RPMI8226 (cell line): ENCODE measurements at regions not wholly inside any gene's neighbourhood (a gene's known extent, or its start where the extent isn't known, plus 50 kb on each side); places are given as distances from the start of the nearest gene placed in this dataset.

Source experiments
- DNase-seq: peaks from one replicate; pipeline ENCODE4 v3.0.0-alpha.2; 2015

DNA sequence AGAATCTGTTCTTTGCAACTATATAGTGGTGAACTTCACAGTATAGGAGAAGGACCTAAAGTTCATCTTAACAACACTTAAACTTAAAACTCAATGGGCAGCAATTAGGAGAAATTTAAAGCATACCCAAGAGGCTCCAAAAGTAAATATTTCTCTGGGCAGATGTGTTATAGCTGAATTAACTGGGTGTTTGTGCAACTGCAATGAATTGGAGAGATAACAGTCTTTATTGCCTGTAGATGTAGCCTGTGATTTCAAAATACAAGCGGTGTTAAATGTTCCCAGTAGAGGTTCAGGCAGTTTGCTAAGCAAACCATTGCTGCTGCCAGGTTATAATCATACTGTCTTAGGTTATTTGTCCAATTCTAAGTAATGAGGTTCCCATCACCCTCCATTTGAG, 294.1 kb upstream of the MTNR1B start:
- DNase-seq: no peak

DNA sequence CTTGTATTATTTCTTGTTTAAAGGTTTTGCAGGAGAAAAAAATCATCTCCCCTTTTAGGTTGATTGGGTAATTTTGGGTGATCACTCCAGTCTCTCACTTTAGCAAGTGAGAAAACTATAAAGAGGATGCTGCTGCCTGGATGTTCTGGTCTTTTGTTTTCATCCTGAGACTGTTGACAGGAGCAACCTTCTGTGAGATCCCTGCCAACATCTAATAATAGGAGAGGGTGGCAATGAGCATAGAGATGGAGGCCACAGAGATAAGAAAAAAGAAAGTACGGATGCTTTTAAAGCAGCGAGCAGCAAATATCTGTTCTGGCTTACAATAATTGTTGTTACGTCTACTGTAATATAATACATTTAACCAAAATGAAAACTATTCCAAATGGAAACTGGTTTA, 293.6 kb upstream of the MTNR1B start:
- no peak for DNase-seq

DNA sequence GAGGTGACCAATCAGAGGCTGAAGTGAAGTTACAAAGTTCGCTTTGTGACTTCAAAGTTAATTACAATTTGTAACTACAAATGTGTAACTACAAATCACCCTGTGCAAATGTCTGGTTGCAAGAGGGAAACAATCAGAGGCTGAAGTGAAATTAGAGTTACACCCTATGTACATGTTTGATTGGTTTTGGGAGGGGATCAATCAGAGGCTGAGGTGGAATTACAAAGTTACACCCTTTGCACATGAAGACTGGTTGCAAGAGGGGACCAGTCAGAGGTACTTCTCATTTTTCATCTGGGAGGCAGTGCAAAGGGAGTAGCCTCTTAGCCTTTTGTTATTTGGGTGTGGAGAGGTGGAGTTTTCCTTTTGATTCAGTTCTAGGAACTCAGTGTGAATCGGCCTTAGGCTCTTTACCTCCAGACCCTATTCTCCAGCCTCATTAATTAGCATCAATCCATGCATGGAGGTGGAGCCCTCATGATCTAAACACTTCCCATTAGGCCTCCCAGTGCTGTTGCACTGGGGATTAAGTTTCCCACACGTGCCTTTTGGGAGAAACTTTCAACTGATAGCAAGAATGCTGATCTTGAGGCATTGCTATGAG, 291.3 kb upstream of the MTNR1B start:
- no peak for DNase-seq

DNA sequence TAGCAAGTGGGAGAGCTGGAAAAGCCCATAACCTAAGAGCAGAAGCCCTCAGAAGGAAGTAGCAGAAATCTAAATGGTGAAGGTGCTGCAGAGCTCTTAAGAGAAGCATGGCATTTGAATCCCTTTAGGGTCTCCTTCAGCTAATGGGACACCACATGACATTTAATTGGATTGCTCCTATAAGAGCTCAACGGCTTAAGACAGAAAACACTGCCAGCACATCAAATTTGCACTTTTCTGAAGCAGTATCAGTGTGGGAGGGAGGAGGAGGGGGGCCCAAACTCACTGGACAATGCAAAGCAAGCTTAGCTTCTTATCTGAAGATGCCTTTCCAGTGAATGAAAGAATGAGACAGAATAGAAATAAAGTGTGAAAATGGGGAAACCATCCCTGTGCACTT, 287.9 kb upstream of the MTNR1B start:
- no peak for DNase-seq

DNA sequence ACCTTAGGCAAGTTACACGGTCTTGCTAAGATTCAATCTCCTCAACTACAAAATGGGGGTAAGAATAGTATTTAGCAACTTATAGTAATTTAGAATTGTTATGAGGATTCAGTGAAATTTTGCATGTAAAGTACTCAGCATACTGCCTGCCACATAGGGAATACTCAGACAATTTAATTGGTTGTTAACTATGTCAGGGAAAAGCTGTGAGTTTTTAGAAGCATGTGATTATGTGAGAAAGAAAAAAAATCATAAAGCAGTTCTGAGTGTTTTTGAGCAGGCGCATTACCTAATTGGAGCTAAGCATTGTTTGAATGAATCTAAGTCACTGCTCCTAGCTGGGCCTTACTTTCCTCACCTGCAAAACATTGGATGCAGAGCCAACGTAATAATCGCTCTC, 287.3 kb upstream of the MTNR1B start:
- no peak for DNase-seq

DNA sequence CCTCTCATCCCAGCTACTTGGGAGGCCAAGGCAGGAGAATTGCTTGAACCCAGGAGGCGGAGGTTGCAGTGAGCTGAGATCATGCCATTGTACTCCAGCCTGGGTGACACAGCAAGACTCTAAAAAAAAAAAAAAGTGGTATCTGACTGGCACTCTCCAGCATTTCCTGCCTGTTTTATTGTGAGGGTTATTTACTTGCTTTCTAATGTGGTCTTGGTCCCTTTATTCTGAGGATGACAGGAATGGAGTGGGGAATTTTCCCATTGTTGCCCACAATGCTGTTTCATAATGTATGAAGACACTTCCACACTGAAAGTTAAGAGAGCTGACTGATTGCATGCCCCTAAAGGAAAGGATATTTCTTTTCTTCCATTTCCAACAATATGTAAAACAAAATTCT, 286.5 kb upstream of the MTNR1B start:
- no peak for DNase-seq

DNA sequence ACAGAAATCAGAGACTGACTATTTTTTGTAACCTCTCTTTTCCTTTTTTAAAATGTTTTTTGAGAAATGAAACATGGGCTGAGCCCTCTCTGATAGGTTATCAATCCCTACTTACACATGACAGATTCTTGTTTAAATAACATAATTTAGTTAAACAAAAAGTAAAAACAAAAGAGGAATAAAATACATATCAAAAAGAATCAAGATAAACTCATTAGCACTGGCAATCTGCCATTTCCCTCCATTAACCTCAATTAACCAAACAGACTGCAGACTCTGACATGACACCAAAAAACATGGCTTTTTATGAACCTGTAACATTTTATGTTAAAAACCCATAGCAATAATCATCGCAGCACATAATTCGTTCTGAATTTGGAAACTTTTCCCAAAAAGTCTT, 284.4 kb upstream of the MTNR1B start:
- no peak for DNase-seq

DNA sequence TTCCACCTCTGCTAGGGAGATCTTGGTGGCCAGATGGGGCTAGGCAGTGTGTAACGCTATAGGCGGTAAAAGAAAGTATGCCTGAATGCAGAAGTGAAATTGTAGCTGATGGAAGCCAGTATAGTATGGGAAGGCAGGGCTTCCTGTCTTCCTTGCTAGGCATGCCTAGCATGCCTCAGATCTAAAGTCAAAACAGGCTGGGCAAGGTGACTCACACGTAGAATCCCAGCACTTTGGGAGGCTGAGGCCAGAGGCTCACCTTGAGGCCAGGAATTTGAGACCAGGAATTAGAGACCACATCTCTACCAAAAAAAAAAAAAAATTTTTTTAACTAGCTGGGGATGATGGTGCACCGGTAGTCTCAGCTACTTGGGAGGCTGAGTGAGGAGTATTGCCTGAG, 281.7 kb upstream of the MTNR1B start:
- no peak for DNase-seq

DNA sequence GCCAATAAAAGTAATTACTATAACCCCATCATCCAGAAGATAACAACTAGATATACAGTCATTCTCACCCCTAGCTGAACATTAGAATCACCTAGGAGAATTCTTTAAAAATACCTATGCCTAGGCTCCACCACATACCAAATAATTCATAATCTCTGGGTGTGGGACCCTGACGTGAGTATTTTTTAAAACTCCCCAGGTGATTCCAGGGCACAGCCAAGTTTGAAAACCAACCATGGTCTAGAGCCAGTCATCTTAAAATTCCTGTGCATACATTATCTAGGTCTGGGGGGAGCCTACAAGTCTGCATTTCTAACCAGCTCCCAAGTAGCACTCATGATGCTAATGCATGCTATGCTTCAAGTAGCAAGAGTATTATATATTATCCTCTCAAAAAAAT, 281.0 kb upstream of the MTNR1B start:
- no peak for DNase-seq

DNA sequence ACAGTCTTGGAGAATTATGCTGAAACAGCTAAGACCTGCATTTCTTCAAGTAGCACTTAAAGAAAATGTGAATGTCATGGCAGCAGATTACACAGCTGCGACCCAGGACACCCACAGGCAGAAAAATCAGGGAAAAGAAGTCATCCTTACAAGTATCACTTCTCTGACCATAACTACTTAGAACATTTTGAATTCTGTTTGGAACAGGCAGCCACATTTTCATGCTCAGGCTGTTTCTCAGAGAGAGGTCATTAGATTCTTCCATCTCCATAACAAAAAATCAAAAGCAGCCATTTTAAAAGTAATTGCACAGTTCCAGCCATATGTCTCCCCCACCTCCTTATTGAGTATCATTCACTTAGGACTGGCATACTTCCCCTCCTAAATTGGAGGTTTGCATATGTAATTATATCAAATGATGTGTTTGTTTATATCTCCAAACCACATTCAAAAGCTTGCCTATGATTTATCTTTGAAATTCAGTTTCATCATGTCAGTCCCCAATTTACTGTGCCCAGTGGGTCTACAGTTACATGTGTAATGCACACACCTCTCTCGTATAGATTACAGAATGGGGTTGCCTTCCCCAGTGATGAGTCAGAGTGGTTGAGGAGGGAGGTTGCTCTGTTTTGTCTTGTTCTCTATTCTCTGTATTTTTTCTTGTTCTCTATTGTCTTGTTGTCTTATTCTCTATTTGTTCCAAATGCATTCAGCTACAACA, 276.5 kb upstream of the MTNR1B start:
- DNase-seq: no peak

DNA sequence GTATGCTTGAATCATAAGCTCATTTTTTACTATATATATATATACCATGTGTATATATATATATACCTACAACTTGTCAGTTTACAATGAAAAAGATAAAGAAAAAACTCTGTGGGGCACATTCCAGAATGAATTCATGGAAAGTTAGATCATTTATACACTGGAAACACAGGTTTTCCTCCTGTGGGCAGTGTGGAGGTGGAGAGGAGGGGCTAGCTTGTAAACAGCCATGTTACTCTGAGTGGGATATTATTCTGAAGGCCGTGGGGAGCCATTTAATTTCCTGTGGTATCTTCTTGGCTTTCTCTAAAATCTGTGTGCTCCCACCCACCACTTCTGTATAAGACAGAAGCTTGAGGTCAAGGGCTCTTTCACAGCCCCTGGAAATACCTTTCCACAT, 273.4 kb upstream of the MTNR1B start:
- DNase-seq: no peak

DNA sequence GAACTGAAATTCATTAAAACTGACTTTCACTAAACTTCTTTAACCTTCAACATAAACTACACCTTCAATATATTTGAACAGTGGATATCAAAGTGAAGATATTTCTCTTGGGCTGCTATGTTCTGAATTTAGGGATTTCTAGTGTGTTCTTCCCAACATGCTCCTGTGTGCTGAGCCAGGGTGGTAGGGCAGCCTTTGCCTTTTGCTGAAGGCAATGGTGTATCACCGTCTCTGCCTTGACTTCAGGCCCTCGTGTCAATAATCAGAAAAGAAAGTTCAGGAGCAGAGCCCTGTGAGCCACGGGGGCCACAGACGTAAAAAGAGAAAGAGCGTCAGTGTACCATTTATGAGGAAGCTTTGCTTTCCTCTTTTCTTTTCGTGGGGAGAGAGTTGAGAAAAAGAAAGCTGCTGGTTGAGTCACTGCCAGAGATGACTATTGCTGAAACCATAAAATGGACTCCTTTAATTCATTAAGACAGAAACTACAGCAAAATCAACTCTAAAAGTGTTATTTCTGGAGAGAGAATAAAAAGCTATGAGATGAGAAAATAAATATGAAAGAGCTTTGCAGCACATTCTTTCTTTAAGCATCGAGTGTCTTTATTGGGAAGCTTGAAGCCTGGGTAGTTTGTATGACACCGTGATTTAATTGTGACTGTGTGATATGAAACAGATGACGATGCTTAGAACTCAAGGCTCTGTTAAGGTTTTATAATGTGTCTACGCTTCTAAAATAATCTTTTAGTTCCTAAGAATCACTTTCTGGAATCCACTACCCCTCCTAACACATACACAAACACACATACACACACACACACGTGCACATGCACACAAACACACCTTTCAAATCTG, 271.8 kb upstream of the MTNR1B start:
- DNase-seq: no peak

DNA sequence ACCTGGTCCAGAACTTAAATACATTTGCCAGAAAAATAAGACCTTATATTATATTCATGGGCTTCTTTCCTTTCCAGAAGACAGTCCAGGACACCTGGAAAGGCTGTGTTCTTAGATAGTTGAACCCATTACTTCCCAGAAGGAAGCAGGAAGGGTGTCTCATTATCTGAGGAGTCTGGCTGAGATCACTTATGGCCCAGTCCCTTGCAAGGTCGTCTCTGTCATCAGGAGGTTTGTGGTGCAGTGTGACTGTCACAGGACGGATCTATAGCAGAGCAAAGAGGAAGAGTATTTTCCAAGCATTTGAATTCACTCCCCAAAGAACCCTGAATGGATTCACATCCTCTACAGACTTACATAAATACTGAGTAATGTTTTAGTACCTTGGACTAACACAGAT, 270.7 kb upstream of the MTNR1B start:
- no peak for DNase-seq

DNA sequence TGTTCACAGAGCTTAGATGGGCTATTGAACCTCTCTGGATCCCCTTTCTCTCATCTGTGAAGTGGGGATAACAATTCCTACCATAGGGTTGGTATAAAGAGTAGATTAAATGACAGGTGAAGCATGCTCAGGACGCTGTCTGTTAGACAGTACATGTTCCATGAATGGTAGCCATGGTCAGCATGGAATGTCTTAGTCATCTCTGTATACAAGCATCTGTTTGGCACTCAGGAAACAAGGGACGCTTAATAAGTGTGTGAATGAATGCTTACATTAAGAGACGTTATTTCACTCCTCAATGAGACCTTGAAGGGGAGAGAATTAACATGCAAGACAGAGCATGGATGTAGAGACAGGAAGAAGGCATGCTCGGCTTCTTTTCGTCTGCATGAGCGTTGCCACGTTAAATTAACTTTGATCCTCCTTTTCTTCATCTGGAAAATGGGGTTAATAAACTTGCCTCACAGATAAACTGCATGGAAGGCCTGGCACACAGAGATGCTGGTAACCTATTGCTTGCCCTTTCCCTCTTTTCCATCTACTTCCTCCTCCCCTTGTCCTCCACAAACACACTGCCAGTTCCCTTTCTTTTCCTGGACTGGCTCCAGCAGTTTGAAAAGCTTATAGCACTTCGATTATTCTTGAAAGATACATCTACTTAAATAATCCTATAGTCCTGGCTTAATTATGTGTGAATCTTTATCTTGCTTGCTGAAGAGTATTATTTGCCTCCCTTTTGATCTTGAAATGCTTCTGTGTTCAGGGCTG, 267.2 kb upstream of the MTNR1B start:
- DNase-seq: no peak

DNA sequence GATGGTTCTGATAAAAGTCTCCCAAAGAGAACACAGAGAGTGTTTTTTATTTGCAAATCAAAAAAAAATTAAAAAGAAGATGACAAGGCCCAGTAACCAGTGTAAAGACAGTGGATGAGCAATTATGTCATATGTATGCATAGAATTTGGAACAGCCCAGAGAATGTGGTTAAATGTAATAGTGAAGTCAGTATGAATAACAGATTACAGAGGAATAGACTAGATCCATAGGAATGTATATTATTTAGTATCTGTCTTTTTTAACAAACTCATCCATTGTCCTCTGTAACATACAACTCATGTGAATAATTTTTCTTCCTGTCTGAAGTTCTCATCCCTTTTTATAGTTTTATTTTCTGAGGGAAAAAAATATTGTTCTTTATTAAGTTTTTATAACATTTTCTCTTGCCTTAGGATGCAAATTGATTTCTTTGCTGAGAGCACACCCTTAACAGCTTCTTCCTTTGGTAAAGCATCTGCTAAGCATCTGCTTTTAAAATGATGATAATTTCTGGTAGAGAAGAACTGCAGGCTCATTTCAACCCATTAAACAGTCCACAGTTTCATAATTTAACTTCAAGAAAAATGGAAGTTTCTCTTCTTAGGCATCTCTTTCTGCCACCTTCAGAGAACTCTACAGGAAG, 266.5 kb upstream of the MTNR1B start:
- no peak for DNase-seq

DNA sequence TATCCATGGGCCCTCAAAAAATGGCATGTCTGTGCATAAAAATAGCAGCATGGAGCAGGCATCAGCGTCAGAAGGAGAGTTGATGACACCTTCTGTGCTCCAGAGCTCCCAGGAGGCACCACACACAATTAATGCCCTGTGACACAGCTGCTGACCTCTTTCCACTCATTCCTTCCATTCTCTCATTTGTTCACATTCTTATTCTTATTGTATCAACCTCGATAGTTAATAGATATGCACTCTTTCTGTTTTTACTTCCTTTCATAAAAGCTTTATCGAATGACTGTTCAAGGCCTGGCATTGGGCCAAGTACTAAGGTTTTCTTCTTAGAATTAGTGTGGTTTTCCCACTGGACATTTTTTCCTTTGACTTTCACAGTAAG, 266.0 kb upstream of the MTNR1B start:
- DNase-seq: no peak

DNA sequence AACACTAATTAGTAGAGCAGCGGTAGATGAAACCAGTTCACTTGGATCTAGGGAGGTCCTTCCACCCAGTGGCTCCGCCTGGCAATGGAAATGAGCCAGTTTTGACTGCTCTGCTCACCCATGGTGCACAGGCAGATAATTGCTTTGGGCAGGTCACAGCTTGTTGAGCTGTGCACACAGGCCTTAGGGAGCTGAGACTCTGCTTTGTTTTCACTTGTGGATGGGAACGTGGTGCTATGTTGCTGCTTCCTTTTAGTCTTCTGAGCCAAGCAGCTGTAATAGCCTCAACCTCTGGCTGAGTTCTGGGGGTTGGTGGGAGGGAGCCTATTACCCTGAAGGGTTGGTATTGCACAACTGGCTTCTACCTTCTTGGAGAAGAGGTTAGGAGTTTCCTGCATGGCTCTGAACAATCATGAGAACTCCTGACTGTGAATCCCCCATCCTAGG, 262.3 kb upstream of the MTNR1B start:
- no peak for DNase-seq

DNA sequence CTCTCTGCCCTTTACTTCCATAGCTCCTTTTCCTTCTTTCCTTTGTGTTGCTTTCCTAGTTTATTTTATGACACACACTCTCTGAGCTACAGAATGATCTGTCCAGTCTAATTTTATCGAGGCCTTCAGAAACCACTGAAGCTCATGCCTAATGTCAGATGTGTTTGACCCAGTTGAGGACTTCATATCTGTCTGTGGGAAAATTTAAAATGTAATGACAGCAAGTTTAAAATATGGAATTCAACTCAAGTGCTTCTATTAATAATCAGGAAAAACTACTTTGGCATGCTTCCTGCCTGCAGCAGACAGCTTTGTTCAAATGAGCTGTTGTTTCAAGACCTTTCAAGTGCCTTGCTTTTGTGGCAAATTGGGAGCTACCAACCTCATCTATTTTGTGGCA, 261.8 kb upstream of the MTNR1B start:
- DNase-seq: no peak

DNA sequence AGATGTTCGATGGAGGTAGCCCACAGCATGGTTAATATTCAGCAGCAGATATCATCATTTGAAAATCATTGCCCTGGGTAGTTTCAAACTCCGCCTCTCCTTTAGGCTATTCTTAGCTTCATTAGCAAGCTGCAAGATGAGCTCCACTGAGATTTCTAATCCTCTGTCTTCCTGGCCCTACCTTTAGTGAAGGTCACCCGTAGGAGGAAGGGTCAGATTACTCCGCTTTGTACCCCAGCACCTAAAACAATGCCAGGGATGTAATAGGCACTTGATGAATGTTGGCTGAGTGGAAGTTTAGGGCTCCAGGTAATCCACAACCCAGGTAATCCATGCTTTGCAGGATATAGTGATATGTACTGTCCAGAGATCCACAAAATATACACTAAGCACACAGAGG, 260.1 kb upstream of the MTNR1B start:
- DNase-seq: no peak

DNA sequence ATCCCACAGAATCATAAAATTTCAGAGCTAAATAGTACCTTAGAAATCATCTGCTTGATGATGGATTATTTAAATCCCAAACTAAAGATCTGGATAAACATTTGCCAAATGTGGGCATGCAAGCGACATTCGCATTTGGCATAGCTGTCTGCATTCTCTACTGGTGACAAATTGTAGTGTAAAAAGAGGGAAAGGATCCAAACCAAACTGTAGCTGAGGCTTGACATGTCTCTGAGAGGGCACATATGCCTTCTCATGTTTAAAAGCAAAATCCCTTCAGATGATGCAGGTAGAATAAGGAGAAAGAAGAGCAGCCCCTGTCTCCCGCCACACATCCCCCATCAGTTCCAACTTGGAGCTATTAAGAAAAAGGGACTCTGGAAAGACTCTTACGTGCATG, 257.5 kb upstream of the MTNR1B start:
- no peak for DNase-seq

DNA sequence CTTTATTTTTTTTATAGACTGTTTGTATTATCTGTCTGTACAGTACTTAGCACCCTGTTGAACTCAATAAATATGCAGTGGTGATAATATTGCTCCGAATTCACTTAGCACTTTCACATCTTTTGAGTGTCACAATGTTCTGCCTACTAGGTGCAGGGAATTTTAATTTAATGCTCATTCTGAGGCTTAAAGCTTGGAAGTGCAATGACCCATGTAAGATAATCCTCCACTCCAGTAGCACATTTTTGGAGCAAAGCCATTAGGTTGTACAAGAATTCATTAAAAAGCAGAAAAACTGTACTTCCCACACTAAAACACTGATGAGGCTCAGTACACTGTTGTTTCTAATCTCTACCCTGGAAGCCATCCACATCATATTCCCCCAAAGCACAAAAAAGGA, 255.3 kb upstream of the MTNR1B start:
- DNase-seq: no peak

DNA sequence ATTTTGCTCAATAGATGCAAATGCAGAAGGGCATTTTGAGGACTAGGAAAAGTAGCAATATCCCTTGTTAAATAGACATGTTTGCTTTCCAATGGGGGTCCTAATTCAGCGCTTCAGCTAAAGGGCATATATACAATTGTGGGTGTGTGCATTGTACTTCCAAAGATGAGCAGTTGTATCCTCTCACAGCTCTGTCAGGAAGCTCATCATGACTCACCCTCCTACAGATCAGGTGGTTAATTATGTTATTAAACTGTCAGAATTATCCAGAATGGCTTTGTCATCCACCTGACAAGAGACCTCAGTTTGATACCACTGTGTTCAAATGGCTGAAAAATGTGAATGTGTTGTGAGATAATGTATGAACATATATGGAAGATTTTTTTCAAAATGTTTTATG, 252.2 kb upstream of the MTNR1B start:
- DNase-seq: no peak

DNA sequence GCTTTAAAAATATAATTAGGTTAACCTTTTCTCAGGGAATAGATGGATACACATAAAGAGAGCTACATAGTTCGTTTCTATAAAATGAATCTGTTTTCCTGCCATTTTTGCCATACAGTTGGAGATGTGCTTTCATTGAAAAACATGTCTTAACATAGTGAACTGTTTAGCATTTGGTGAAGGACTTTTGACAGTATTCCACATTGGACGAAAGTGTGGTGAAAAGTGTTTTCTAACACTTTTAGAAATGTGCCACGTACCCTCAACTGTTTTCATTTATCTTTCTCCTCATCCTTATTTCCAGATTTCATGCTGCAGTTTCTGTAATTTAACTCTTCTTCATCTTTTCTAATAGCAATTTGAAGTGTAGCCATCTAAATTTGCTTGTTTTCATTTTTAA, 249.1 kb upstream of the MTNR1B start:
- DNase-seq: no peak
